ENCODE measurements at regions not wholly inside any gene's neighbourhood (a gene's known extent, or its start where the extent isn't known, plus 50 kb on each side); places are given as distances from the start of the nearest gene placed in this dataset.

GRCh38 chr12:81950871-81951270 lies 191.7 kb upstream of the PPFIA2 start:
- no peak for DNase-seq

GRCh38 chr12:81949841-81950308 lies 190.7 kb upstream of the PPFIA2 start:
- DNase-seq, result no peak

- no peak for DNase-seq
These were observed 190.3 kb upstream of the PPFIA2 start for GRCh38 chr12:81949416-81949815.

- DNase-seq, result no peak
These were observed 185.7 kb upstream of the PPFIA2 start for GRCh38 chr12:81944886-81945285.

GRCh38 chr12:81942594-81942993 lies 183.4 kb upstream of the PPFIA2 start:
- no peak for DNase-seq

- DNase-seq, result no peak
These were observed 170.9 kb upstream of the PPFIA2 start for GRCh38 chr12:81930037-81930436.

- no peak for DNase-seq
These were observed 137.6 kb upstream of the PPFIA2 start for GRCh38 chr12:81896771-81897170.

- DNase-seq, result peak; percentile 23 to 77
These were observed 129.8 kb upstream of the PPFIA2 start for GRCh38 chr12:81888961-81889360.

GRCh38 chr12:81888106-81888740 lies 129.1 kb upstream of the PPFIA2 start:
- no peak for DNase-seq

GRCh38 chr12:81874586-81874985 lies 115.4 kb upstream of the PPFIA2 start:
- peak in 1 of 2 experiments; percentile 40 for DNase-seq

GRCh38 chr12:81874166-81874565 lies 115.0 kb upstream of the PPFIA2 start:
- DNase-seq, result no peak

GRCh38 chr12:81872400-81872799 lies 113.2 kb upstream of the PPFIA2 start:
- DNase-seq, result no peak

- no peak for DNase-seq
These were observed 106.9 kb upstream of the PPFIA2 start for GRCh38 chr12:81866081-81866480.

GRCh38 chr12:81863406-81863805 lies 104.3 kb upstream of the PPFIA2 start:
- no peak for DNase-seq

- peak in 1 of 2 experiments; percentile 1 for DNase-seq
These were observed 100.4 kb upstream of the PPFIA2 start for GRCh38 chr12:81859521-81859920.

- no peak for DNase-seq
These were observed 84.4 kb upstream of the PPFIA2 start for GRCh38 chr12:81843599-81843998.

GRCh38 chr12:81835783-81836182 lies 76.6 kb upstream of the PPFIA2 start:
- no peak for DNase-seq

GRCh38 chr12:81819991-81820633 lies 61.0 kb upstream of the PPFIA2 start:
- no peak for DNase-seq

- no peak for DNase-seq
These were observed 56.5 kb upstream of the PPFIA2 start for GRCh38 chr12:81815611-81816010.

- DNase-seq, result no peak
These were observed 52.6 kb upstream of the PPFIA2 start for GRCh38 chr12:81811778-81812125.

GRCh38 chr12:81811061-81811777 lies 52.1 kb upstream of the PPFIA2 start:
- no peak for DNase-seq

- DNase-seq, result no peak
These were observed 50.9 kb upstream of the PPFIA2 start for GRCh38 chr12:81809829-81810595.

GRCh38 chr12:81809113-81809777 lies 50.1 kb upstream of the PPFIA2 start:
- DNase-seq, result no peak
